Nephron (organoid): ENCODE measurements at regions not wholly inside any gene's neighbourhood (a gene's known extent, or its start where the extent isn't known, plus 50 kb on each side); places are given as distances from the start of the nearest gene placed in this dataset.

Source experiments
- H3K27ac Mint-ChIP-seq, 3 experiments: 2 replicates each; pipeline ENCODE4 v1.8.0; 2020; ENCODE audit warnings: mixed read lengths in 3 of 3, mild to moderate bottlenecking in 2 of 3, moderate library complexity in 1 of 3
- H3K27me3 Mint-ChIP-seq: 2 replicates; pipeline ENCODE4 v1.8.0; 2021; ENCODE audit warnings: low read depth, mild to moderate bottlenecking, moderate library complexity, mixed read lengths
- H3K36me3 Mint-ChIP-seq: 2 replicates; pipeline ENCODE4 v1.8.0; 2020; ENCODE audit warnings: low read depth, mixed read lengths
- H3K4me1 Mint-ChIP-seq: 2 replicates; pipeline ENCODE4 v1.8.0; 2020; ENCODE audit warnings: mixed read lengths
- H3K4me3 Mint-ChIP-seq, 3 experiments: 2 replicates each; pipeline ENCODE4 v1.8.0; 2020; ENCODE audit warnings: mild to moderate bottlenecking in 3 of 3, mixed read lengths in 3 of 3, moderate library complexity in 2 of 3
- H3K9me3 Mint-ChIP-seq: 2 replicates; pipeline ENCODE4 v1.8.0; 2020; ENCODE audit warnings: mixed read lengths
- TF ChIP-seq, protein P1 (sequence below), 3 experiments: fragments of 200-600 bp; sonication (generic); IDR thresholded peaks; one replicate each; pipeline ENCODE4 v1.5.0; 2021; ENCODE audit warnings: antibody characterized with exemption in 3 of 3; ENCODE audit not compliant: unreplicated experiment in 3 of 3

DNA sequence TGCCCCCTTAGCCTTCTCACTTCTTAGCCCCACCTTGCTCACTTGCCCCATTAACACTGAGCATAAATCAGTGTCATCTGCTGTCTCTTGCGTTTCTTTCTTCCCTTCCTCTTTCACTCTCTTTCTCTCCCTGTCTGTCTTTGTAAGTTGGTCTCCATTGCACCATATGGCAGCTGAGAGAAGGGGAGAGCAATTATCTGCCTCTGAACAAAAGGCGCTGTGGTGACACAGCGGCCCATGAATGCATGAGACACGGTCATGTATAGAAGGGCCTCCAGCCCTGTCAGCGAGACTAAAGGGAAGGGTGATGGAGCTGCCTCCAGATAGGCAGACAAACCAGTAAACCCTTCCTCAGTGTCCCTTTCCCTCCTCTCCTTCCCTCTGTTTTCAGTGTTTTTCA lies 88.8 kb upstream of the PCDH18 start:
- Mint-ChIP-seq H3K27ac (no peak overlapping the region), H3K4me3 (no peak overlapping the region), H3K36me3 (no peaks in the 10 kb centered on the region), H3K4me1 (peaks cover 10% of the 10 kb centered on the region), H3K9me3 (no peaks in the 10 kb centered on the region), H3K27me3 (peaks cover 4% of the 10 kb centered on the region)
- TF ChIP-seq, protein P1, sequence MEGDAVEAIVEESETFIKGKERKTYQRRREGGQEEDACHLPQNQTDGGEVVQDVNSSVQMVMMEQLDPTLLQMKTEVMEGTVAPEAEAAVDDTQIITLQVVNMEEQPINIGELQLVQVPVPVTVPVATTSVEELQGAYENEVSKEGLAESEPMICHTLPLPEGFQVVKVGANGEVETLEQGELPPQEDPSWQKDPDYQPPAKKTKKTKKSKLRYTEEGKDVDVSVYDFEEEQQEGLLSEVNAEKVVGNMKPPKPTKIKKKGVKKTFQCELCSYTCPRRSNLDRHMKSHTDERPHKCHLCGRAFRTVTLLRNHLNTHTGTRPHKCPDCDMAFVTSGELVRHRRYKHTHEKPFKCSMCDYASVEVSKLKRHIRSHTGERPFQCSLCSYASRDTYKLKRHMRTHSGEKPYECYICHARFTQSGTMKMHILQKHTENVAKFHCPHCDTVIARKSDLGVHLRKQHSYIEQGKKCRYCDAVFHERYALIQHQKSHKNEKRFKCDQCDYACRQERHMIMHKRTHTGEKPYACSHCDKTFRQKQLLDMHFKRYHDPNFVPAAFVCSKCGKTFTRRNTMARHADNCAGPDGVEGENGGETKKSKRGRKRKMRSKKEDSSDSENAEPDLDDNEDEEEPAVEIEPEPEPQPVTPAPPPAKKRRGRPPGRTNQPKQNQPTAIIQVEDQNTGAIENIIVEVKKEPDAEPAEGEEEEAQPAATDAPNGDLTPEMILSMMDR (IDR thresholded peaks at IDR 0.05; ENCODE audit: unreplicated experiment in 3 of 3) = no peak

DNA sequence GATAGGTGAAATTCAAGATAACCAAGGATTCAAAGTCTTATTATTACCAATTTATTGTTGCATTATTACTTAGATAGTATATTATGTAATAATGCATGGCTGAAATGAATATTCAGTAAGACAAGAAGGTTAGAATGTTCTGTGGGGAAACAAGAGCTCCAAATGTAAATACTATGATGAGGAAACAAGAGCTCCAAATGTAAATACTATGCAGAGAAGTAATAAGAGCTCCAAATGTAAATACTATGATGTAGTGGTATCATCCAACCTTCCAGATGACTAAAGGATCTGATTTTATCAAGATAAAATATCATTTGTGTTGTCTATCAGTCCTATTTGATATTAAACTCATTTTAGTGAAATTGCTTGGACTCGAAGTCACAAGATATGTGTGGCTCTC lies 82.2 kb upstream of the PCDH18 start:
- H3K27ac Mint-ChIP-seq = no peak overlapping the region
- peaks cover 2% of the 10 kb centered on the region for H3K9me3 Mint-ChIP-seq
- TF ChIP-seq, protein P1 (IDR thresholded peaks at IDR 0.05; ENCODE audit: unreplicated experiment in 3 of 3) = no peak
- peaks cover 31% of the 10 kb centered on the region for H3K4me1 Mint-ChIP-seq
- H3K27me3 Mint-ChIP-seq = peaks cover 6% of the 10 kb centered on the region
- no peaks in the 10 kb centered on the region for H3K36me3 Mint-ChIP-seq
- no peak overlapping the region for H3K4me3 Mint-ChIP-seq

DNA sequence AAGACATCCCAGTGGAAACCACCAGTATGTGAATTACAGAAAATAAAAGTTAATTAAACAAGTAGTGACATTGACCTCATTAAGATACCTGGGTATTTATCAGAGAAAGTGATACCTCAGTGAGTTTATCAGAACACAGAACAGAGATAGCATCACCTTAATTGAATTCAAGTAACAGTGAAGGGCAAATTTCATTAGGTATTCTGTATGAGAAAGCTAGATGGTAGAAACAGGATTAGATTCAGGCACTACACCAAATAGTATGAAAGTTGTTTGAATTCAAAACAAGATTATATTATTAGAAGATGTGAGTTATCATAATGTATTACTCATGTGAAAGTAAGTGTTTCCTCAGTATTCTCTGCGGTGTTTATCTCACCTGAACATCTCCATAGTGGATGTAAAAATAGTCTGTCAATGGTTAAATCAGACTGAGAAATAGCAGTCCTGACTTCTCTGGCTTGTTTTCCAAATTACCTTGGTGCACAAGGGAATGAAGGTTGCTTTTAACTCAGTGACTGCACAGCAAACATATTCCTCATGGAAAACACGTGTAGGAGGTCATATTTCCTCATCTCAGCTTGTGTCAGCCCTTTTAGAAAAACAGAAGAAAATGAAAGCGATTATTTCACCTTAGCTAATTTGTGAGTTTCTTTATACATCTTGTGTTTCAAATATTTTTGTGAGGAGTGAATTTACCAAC lies 79.9 kb upstream of the PCDH18 start:
- Mint-ChIP-seq H3K4me1 (peaks cover 32% of the 10 kb centered on the region), H3K27ac (peak overlapping the region; percentile 89 to 99 (median 97)), H3K27me3 (peaks cover 3% of the 10 kb centered on the region), H3K36me3 (no peaks in the 10 kb centered on the region), H3K4me3 (no peak overlapping the region), H3K9me3 (peaks cover 2% of the 10 kb centered on the region)
- TF ChIP-seq, protein P1 (IDR thresholded peaks at IDR 0.05; ENCODE audit: unreplicated experiment in 3 of 3) = no peak

DNA sequence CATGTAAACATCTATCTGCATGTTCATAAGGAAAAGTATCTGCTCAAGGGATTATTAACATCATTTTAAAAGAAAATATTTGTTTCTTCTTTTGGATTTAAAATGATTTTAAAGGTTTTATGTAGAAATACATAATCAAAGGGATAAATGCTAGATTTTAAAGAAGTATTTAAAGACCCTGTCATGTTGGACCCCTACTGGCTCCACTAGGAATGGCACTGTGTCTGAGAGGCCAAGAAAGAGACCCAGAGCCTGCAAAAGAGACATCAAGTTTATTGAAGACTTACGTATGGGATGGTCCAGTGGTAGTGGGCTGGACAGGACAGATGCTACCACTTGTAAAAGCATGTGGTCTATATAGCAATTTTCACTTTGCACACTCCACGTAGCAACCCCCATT lies 78.7 kb upstream of the PCDH18 start:
- H3K4me3 Mint-ChIP-seq = no peak overlapping the region
- TF ChIP-seq, protein P1 (IDR thresholded peaks at IDR 0.05; ENCODE audit: unreplicated experiment in 3 of 3) = peak; percentile 39 to 56 (median 53)
- H3K9me3 Mint-ChIP-seq = peaks cover 2% of the 10 kb centered on the region
- peaks cover 32% of the 10 kb centered on the region for H3K4me1 Mint-ChIP-seq
- H3K27me3 Mint-ChIP-seq = peaks cover 3% of the 10 kb centered on the region
- no peaks in the 10 kb centered on the region for H3K36me3 Mint-ChIP-seq
- H3K27ac Mint-ChIP-seq = peak overlapping the region; percentile 89 to 99 (median 97)

DNA sequence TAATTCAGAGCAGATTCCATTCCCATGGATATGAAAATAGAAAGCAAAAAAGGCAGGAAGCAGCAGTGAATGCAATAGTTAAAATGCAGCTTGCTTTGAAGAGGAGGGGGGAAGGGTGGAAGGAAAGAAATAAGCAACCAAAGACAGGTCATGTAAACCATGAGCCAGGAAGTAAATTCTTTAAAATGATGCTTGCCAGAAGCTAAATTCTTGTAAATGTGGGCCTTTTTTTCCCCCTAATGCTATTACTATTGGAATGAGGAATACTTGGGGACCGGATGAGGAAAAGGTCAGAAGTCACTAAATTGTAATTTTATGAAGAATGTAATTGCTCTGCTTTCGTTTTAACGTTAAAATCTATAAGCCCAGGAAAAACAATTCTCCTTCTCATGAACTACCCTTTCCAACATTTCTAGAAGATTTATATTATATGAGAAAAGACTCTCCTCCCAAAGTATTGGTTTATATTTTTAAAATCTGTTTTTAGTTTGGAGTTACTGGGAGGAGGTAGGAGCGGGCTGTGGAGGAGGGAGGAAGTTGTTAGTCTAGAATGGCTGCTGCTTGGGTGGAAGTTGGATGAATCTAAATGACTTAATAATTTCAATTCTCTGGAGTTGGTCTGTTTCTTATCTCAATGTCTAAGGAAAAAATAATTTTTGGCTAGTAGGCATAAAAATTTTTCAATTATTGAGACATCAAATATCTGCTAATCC lies 77.6 kb upstream of the PCDH18 start:
- TF ChIP-seq, protein P1 (IDR thresholded peaks at IDR 0.05; ENCODE audit: unreplicated experiment in 3 of 3) = no peak
- Mint-ChIP-seq H3K4me3 (peak overlapping the region; percentile 44 to 66 (median 48)), H3K4me1 (peaks cover 32% of the 10 kb centered on the region), H3K9me3 (peaks cover 2% of the 10 kb centered on the region), H3K27ac (peak overlapping the region; percentile 97 to 99 (median 98)), H3K27me3 (peaks cover 3% of the 10 kb centered on the region), H3K36me3 (no peaks in the 10 kb centered on the region)
